ENCODE measurements at regions not wholly inside any gene's neighbourhood (a gene's known extent, or its start where the extent isn't known, plus 50 kb on each side); places are given as distances from the start of the nearest gene placed in this dataset.

DNA sequence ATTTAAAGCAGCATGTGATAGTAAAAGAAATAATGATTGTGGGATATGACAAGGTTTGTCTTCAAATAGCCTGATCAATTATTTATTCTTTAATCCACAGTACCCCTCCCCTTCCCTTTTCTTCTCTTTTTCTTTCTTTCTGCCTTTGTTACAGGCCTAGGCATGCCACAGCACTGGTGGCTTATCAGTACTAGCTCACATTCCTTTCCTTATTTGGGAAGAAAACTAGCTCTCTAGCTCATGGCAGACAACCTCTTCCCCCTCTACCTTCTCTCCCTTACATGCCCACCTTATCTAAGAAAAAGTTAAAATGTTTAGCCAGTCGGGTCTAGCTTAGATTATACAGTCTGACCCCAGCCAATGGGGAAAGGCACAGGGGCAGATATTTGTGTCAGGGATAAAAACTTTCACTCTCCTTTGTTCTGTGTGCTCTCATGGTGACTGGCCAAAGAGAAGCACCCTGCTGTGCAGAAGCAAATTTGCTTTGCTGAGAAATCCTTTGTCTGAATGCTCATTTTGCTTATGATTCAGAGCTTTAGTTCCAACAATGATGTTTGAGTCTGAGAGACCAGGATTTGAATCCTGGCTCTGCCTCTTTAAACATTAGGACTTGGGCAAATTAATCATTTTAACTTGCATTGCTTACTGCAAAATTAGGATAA is 75.8 kb upstream of the CDH12 start:
- Histone ChIP-seq H3K4me3 (ENCODE audit: low read depth in 2 of 2, low read length in 2 of 2) (no peak overlapping the region), H3K9me3 (ENCODE audit: control insufficient read depth, insufficient read depth, low read depth, low read length) (no peaks in the 10 kb centered on the region), H3K27me3 (ENCODE audit: control insufficient read depth, insufficient read depth, low read length) (no peaks in the 10 kb centered on the region), H3K27ac (ENCODE audit: low read length) (no peak overlapping the region), H3K4me1 (ENCODE audit: control insufficient read depth, insufficient read depth, low read length) (no peaks in the 10 kb centered on the region), H3K36me3 (ENCODE audit: control insufficient read depth, insufficient read depth, low read length) (no peaks in the 10 kb centered on the region)
- BruUV-seq (replicated peaks): no TSS peak
- no peak for DNase-seq (ENCODE audit: low read depth, low spot score)
- TF ChIP-seq, protein P1, sequence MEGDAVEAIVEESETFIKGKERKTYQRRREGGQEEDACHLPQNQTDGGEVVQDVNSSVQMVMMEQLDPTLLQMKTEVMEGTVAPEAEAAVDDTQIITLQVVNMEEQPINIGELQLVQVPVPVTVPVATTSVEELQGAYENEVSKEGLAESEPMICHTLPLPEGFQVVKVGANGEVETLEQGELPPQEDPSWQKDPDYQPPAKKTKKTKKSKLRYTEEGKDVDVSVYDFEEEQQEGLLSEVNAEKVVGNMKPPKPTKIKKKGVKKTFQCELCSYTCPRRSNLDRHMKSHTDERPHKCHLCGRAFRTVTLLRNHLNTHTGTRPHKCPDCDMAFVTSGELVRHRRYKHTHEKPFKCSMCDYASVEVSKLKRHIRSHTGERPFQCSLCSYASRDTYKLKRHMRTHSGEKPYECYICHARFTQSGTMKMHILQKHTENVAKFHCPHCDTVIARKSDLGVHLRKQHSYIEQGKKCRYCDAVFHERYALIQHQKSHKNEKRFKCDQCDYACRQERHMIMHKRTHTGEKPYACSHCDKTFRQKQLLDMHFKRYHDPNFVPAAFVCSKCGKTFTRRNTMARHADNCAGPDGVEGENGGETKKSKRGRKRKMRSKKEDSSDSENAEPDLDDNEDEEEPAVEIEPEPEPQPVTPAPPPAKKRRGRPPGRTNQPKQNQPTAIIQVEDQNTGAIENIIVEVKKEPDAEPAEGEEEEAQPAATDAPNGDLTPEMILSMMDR (IDR thresholded peaks at IDR 0.05): no peak
- TF ChIP-seq TCF7L2 (IDR thresholded peaks at IDR 0.05; ENCODE audit: low read depth, low read length): no peak
- no peak for TF ChIP-seq SIN3A (IDR thresholded peaks at IDR 0.05; ENCODE audit: borderline replicate concordance, insufficient read depth, low read depth, low read length)
- TF ChIP-seq POLR2AphosphoS5 (IDR thresholded peaks at IDR 0.05; ENCODE audit: low read depth, low read length): no peak
- TF ChIP-seq, protein P2, sequence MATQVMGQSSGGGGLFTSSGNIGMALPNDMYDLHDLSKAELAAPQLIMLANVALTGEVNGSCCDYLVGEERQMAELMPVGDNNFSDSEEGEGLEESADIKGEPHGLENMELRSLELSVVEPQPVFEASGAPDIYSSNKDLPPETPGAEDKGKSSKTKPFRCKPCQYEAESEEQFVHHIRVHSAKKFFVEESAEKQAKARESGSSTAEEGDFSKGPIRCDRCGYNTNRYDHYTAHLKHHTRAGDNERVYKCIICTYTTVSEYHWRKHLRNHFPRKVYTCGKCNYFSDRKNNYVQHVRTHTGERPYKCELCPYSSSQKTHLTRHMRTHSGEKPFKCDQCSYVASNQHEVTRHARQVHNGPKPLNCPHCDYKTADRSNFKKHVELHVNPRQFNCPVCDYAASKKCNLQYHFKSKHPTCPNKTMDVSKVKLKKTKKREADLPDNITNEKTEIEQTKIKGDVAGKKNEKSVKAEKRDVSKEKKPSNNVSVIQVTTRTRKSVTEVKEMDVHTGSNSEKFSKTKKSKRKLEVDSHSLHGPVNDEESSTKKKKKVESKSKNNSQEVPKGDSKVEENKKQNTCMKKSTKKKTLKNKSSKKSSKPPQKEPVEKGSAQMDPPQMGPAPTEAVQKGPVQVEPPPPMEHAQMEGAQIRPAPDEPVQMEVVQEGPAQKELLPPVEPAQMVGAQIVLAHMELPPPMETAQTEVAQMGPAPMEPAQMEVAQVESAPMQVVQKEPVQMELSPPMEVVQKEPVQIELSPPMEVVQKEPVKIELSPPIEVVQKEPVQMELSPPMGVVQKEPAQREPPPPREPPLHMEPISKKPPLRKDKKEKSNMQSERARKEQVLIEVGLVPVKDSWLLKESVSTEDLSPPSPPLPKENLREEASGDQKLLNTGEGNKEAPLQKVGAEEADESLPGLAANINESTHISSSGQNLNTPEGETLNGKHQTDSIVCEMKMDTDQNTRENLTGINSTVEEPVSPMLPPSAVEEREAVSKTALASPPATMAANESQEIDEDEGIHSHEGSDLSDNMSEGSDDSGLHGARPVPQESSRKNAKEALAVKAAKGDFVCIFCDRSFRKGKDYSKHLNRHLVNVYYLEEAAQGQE (IDR thresholded peaks at IDR 0.05; ENCODE audit: insufficient read depth in 1 of 2, low read depth in 2 of 2, low read length in 1 of 2): no peak
- POLR2A ChIA-PET: no interaction called here
- in situ Hi-C loops (cut with HindIII; ENCODE audit: low pct_unique_long_range_greater_than_20kb, low sequenced_read_pairs) (no loop called here), intact Hi-C loops (cut with micrococcal nuclease; ENCODE audit: unreplicated experiment) (no loop called here)
- ATAC-seq: no peak
- CTCF ChIA-PET: no interaction called here

DNA sequence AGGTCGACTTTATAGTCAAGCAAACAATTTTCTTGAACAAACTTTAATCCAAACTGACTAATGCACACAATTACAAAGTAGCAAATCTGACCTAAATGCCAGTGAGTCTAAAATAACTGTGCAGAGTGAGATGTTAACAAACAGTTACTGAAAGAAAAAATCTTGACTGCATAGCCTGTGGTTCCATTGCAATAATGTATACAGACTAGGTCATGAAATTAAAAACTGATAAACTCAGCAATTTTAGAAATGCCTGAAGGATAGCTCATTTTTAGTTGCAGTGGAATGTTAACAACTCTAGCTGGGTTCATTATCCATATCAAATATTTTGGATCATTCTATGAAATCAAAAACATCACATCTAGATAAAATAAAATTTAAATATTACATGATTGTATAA is 73.4 kb upstream of the CDH12 start:
- no peaks in the 10 kb centered on the region for H3K4me1 ChIP-seq (ENCODE audit: control insufficient read depth, insufficient read depth, low read length)
- H3K27ac ChIP-seq (ENCODE audit: low read length): no peak overlapping the region
- TF ChIP-seq, protein P2 (IDR thresholded peaks at IDR 0.05; ENCODE audit: insufficient read depth in 1 of 2, low read depth in 2 of 2, low read length in 1 of 2): no peak
- TF ChIP-seq SIN3A (IDR thresholded peaks at IDR 0.05; ENCODE audit: borderline replicate concordance, insufficient read depth, low read depth, low read length) (no peak), POLR2AphosphoS5 (IDR thresholded peaks at IDR 0.05; ENCODE audit: low read depth, low read length) (no peak), TCF7L2 (IDR thresholded peaks at IDR 0.05; ENCODE audit: low read depth, low read length) (no peak)
- TF ChIP-seq, protein P1 (IDR thresholded peaks at IDR 0.05): no peak
- H3K4me3 ChIP-seq (ENCODE audit: low read depth in 2 of 2, low read length in 2 of 2): no peak overlapping the region
- in situ Hi-C loops (cut with HindIII; ENCODE audit: low pct_unique_long_range_greater_than_20kb, low sequenced_read_pairs): no loop called here
- H3K36me3 ChIP-seq (ENCODE audit: control insufficient read depth, insufficient read depth, low read length): no peaks in the 10 kb centered on the region
- H3K27me3 ChIP-seq (ENCODE audit: control insufficient read depth, insufficient read depth, low read length): no peaks in the 10 kb centered on the region
- intact Hi-C loops (cut with micrococcal nuclease; ENCODE audit: unreplicated experiment): no loop called here
- DNase-seq (ENCODE audit: low read depth, low spot score) (no peak), ATAC-seq (no peak)
- BruUV-seq (replicated peaks): no TSS peak
- CTCF ChIA-PET: no interaction called here
- POLR2A ChIA-PET: no interaction called here
- H3K9me3 ChIP-seq (ENCODE audit: control insufficient read depth, insufficient read depth, low read depth, low read length): no peaks in the 10 kb centered on the region
